Pulmonary artery endothelial cell (primary cell): ENCODE measurements at regions not wholly inside any gene's neighbourhood (a gene's known extent, or its start where the extent isn't known, plus 50 kb on each side); places are given as distances from the start of the nearest gene placed in this dataset.

ENCODE experiments used
- DNase-seq: peaks from one replicate; pipeline ENCODE4 v3.0.0-alpha.2; 2011; ENCODE audit warnings: low read depth, low spot score

- DNase-seq: no peak
Observed at GRCh38 chr15:29919380-29919881, 97.2 kb upstream of the TJP1 start.

GRCh38 chr15:29917600-29918597 lies 95.6 kb upstream of the TJP1 start:
- DNase-seq: no peak

GRCh38 chr15:29914511-29914926 lies 92.3 kb upstream of the TJP1 start:
- no peak for DNase-seq

- no peak for DNase-seq
Observed at GRCh38 chr15:29913528-29914135, 91.4 kb upstream of the TJP1 start.

GRCh38 chr15:29911705-29912104 lies 89.4 kb upstream of the TJP1 start:
- no peak for DNase-seq

- no peak for DNase-seq
Observed at GRCh38 chr15:29910068-29910467, 87.8 kb upstream of the TJP1 start.

- no peak for DNase-seq
Observed at GRCh38 chr15:29904757-29905417, 82.6 kb upstream of the TJP1 start.

- no peak for DNase-seq
Observed at GRCh38 chr15:29903785-29904464, 81.7 kb upstream of the TJP1 start.

- no peak for DNase-seq
Observed at GRCh38 chr15:29903028-29903427, 80.8 kb upstream of the TJP1 start.

GRCh38 chr15:29900237-29901189 lies 78.2 kb upstream of the TJP1 start:
- DNase-seq: no peak

GRCh38 chr15:29896062-29896461 lies 73.8 kb upstream of the TJP1 start:
- DNase-seq: no peak

GRCh38 chr15:29891096-29891457 lies 68.8 kb upstream of the TJP1 start:
- DNase-seq: no peak

GRCh38 chr15:29890336-29891095 lies 68.2 kb upstream of the TJP1 start:
- no peak for DNase-seq

- no peak for DNase-seq
Observed at GRCh38 chr15:29889542-29890329, 67.5 kb upstream of the TJP1 start.

- no peak for DNase-seq
Observed at GRCh38 chr15:29888646-29889045, 66.4 kb upstream of the TJP1 start.

- no peak for DNase-seq
Observed at GRCh38 chr15:29887721-29888120, 65.5 kb upstream of the TJP1 start.

- DNase-seq: no peak
Observed at GRCh38 chr15:29885183-29885582, 62.9 kb upstream of the TJP1 start.

- DNase-seq: no peak
Observed at GRCh38 chr15:29883126-29883525, 60.9 kb upstream of the TJP1 start.

- no peak for DNase-seq
Observed at GRCh38 chr15:29880886-29881285, 58.6 kb upstream of the TJP1 start.
